Mucosa of descending colon (tissue), 3 donors: ENCODE measurements at regions not wholly inside any gene's neighbourhood (a gene's known extent, or its start where the extent isn't known, plus 50 kb on each side); places are given as distances from the start of the nearest gene placed in this dataset.

Experiments
- ATAC-seq: fragments of 200-7000 bp; cut with Tn5 transposase; one replicate; pipeline ENCODE4 v1.9.1; 2020; ENCODE audit warnings: mild to moderate bottlenecking, moderate library complexity
- DNase-seq, 3 donors: peaks; one replicate each; pipeline ENCODE4 v3.0.0-alpha.2; 2020
- H3K36me3 ChIP-seq: fragments of 200-600 bp; one replicate; pipeline ENCODE4 v1.8.0; 2021; ENCODE audit warnings: low read depth, mild to moderate bottlenecking
- H3K4me1 ChIP-seq: fragments of 200-600 bp; one replicate; pipeline ENCODE4 v1.8.0; 2021; ENCODE audit warnings: low read depth, mild to moderate bottlenecking
- H3K4me3 ChIP-seq: fragments of 200-600 bp; one replicate; pipeline ENCODE4 v1.8.0; 2021; ENCODE audit warnings: mild to moderate bottlenecking
- H3K9me3 ChIP-seq: fragments of 200-600 bp; one replicate; pipeline ENCODE4 v1.8.0; 2021; ENCODE audit warnings: mild to moderate bottlenecking
- intact Hi-C, 2 donors: fragments of 100-400 bp; cut with DNase I in 1 of 2; cut with micrococcal nuclease in 1 of 2; formaldehyde crosslinking; loops; one replicate each; pipeline versions ENCODE4 v1.11.0 to v1.11.1; 2022; cut with DNase I, micrococcal nuclease
- TF ChIP-seq, protein P1 (sequence below): fragments of 200-600 bp; IDR thresholded peaks from one replicate; pipeline ENCODE4 v1.8.0; 2022; ENCODE audit warnings: antibody characterized with exemption, mild to moderate bottlenecking
- donor health status: DM: no; HTN: no; CAD: no; lungs with moderate emphysema.
- donor health status: DM: no; HTN: no; CAD: no.
- donor health status: DM: no; HTN: yes; CAD: no.

DNA sequence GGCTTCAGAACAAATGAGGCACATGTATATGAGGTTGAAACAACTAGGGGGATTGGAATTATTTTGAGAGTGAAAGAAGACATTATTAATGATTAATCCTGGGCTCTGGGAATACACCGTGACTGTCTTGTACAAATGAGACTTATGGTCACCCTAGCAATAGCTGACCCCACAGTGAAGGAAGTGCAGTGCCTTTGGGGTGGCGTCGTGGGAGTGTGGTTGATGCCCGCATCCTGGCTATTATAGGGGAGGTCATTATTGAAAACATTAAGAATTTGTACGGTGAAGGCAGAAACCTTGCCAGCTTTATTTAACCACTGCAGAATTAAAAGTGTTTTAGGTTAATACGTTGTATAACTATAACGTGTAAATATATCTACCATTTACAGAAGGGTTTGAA, 296.7 kb downstream of the CYRIA start:
- DNase-seq (no peak), ATAC-seq (no peak)
- Histone ChIP-seq H3K4me3 (no peak overlapping the region), H3K4me1 (no peaks in the 10 kb centered on the region), H3K36me3 (no peaks in the 10 kb centered on the region), H3K9me3 (no peaks in the 10 kb centered on the region)
- intact Hi-C loops = no loop called here
- TF ChIP-seq, protein P1, sequence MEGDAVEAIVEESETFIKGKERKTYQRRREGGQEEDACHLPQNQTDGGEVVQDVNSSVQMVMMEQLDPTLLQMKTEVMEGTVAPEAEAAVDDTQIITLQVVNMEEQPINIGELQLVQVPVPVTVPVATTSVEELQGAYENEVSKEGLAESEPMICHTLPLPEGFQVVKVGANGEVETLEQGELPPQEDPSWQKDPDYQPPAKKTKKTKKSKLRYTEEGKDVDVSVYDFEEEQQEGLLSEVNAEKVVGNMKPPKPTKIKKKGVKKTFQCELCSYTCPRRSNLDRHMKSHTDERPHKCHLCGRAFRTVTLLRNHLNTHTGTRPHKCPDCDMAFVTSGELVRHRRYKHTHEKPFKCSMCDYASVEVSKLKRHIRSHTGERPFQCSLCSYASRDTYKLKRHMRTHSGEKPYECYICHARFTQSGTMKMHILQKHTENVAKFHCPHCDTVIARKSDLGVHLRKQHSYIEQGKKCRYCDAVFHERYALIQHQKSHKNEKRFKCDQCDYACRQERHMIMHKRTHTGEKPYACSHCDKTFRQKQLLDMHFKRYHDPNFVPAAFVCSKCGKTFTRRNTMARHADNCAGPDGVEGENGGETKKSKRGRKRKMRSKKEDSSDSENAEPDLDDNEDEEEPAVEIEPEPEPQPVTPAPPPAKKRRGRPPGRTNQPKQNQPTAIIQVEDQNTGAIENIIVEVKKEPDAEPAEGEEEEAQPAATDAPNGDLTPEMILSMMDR = no peak

DNA sequence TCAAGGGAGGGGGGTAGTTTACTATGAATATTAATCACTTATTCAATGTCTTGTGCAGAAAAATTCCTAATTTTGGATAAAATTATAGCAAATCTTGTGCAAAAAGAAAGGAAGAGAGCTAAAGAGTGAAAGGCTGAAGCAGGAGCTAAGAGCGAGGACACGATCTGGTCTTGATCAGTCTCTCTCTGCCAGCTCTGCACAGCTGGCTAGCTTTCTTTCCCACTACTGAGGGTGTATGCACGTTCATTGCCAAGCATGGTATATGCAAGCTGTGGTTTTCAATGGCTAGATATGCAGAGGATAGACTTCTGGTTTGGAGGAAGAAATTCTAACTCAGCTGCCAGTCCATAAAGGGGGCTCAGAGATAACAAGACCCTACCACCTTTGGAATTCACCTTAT, 297.3 kb downstream of the CYRIA start:
- intact Hi-C loops = no loop called here
- no peak for DNase-seq
- TF ChIP-seq, protein P1 = no peak

DNA sequence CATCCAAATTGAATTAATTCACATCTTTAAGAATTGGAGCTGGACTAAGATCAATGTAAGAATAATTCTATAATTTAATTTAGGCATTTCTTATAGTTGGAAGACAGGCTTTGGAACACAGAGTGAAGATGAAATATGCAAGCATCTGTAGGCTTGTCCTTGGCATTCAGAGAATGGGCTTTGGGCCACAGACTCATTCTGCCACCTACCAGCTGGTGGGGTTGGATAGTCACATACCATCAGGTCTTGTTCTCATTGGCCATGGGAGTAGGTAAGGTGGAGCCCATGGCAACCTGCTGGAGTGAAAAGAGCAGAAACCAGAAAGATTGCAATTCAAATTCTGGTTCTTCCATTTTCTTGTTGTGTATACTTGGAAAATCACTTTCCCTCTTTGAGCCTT, 300.3 kb downstream of the CYRIA start:
- no peak overlapping the region for H3K4me3 ChIP-seq
- TF ChIP-seq, protein P1 = no peak
- H3K4me1 ChIP-seq = no peaks in the 10 kb centered on the region

More for the DNA sequence above, 297.3 kb downstream of the CYRIA start:
- no peaks in the 10 kb centered on the region for H3K36me3 ChIP-seq
- H3K4me3 ChIP-seq = no peak overlapping the region
- no peaks in the 10 kb centered on the region for H3K9me3 ChIP-seq
- no peak for ATAC-seq
- H3K4me1 ChIP-seq = no peaks in the 10 kb centered on the region

DNA sequence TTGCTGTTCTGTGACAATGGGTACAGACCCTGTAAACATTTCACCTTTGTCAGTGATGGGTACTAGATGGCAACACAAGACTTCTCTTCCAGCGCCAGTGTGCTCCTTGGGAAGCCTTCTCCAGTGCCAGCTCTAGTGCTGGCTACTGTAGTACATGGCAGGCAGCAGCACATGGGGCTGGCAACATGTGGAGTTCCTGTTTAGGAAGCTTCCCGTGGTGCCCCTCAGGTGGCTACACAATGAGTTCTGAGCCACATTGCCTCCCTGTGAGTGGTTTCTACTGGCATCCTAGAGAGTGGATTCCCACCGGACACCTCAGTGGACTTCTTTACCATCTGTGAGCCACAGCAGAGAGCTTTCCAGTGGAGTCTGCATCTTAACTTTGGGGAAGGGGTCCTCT, 302.1 kb downstream of the CYRIA start:
- H3K4me3 ChIP-seq = no peak overlapping the region
- intact Hi-C loops = no loop called here
- DNase-seq (no peak), ATAC-seq (no peak)
- TF ChIP-seq, protein P1 = no peak
- no peaks in the 10 kb centered on the region for H3K36me3 ChIP-seq
- H3K4me1 ChIP-seq = no peaks in the 10 kb centered on the region
- no peaks in the 10 kb centered on the region for H3K9me3 ChIP-seq

More for the DNA sequence above, 300.3 kb downstream of the CYRIA start:
- Histone ChIP-seq H3K9me3 (no peaks in the 10 kb centered on the region), H3K36me3 (no peaks in the 10 kb centered on the region)
- DNase-seq (no peak), ATAC-seq (no peak)
- intact Hi-C loops = no loop called here

DNA sequence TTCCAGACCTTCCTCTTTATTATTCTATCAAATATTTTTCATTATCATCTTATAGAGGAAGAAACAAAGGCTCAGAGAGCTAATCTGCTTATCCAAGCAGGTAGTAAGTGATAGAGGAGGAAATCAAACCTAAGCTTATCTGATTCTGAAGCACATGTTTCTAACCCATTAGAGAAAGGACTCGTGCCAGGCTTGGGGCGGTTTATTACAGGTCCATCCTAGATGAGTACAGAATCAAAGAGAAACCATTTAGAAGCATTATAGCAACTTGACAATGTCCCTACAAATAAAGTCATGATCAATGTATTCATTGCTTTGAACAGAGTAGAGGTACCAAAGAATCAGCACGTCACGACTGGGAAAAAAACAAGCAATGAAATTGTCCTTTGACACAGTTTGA, 303.0 kb downstream of the CYRIA start:
- ATAC-seq (no peak), DNase-seq (no peak)
- no peaks in the 10 kb centered on the region for H3K36me3 ChIP-seq
- TF ChIP-seq, protein P1 = no peak
- intact Hi-C loops = no loop called here
- no peak overlapping the region for H3K4me3 ChIP-seq
- H3K9me3 ChIP-seq = no peaks in the 10 kb centered on the region
- H3K4me1 ChIP-seq = no peaks in the 10 kb centered on the region

DNA sequence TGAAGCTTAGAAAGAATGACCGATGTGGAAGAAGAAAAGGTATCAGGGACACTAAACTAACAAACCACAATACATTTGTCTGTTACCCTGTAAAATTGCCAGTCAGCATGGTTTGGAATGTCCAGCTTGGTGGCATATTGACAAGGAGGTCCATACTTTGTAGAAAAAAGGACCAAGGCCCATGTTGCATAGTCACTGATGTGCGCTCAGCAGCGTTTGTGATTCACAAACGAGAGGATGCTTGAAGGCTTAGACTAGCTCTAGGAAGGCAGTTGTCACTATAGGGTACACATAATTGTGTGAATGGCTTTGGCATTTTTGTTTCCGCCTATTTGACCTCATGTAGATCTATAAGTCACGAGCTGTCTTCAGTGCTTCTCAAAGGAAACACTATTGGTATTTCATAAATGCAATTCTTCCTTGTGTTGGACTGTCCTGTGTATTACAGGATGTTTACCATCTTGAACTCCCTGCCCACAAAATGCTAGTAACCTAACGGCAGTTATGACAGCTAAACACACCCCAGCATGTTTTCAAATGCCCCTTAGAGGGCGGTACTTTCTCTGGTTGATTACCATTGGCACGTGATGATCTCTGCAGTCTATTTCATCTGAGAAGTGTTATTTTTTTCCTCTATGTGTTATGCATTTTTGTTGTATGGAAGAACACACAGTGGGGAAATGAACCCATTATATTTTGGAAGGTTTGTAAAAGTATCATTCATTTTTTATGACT, 304.2 kb downstream of the CYRIA start:
- DNase-seq (no peak), ATAC-seq (no peak)
- intact Hi-C loops = no loop called here
- Histone ChIP-seq H3K4me3 (no peak overlapping the region), H3K9me3 (no peaks in the 10 kb centered on the region), H3K36me3 (no peaks in the 10 kb centered on the region), H3K4me1 (no peaks in the 10 kb centered on the region)
- TF ChIP-seq, protein P1 = no peak
